ENCODE measurements at regions not wholly inside any gene's neighbourhood (a gene's known extent, or its start where the extent isn't known, plus 50 kb on each side); places are given as distances from the start of the nearest gene placed in this dataset.

GRCh38 chr2:100645695-100646429, 83.1 kb downstream of the PDCL3 start:
- no peak for TF ChIP-seq MAX (IDR thresholded peaks at IDR 0.05; ENCODE audit: low read depth, low read length)
- no peak for TF ChIP-seq ZBTB33 (IDR thresholded peaks at IDR 0.05)
- TF ChIP-seq ZSCAN29 (IDR thresholded peaks at IDR 0.05), result no peak
- no peak for TF ChIP-seq POLR2A (IDR thresholded peaks at IDR 0.05; ENCODE audit: low read depth, low read length)
- TF ChIP-seq EZH2 (IDR thresholded peaks at IDR 0.05; ENCODE audit: borderline replicate concordance, control insufficient read depth, low read depth, low read length), result no peak
- TF ChIP-seq REST (IDR thresholded peaks at IDR 0.05; ENCODE audit: low read depth, low read length), result no peak
- no peak for TF ChIP-seq KAT2A (conservative IDR thresholded peaks at IDR 0.05; ENCODE audit: control insufficient read depth, low read depth, low read length)
- no peak for TF ChIP-seq CTCF (IDR thresholded peaks at IDR 0.05 in 2 of 3, conservative IDR thresholded peaks at IDR 0.05 in 1 of 3; ENCODE audit: control insufficient read depth in 2 of 3, extremely low read depth in 1 of 3, insufficient read depth in 1 of 3, low read depth in 3 of 3, low read length in 3 of 3)
- TF ChIP-seq ZNF24 (IDR thresholded peaks at IDR 0.05), result no peak
- no peak for TF ChIP-seq TCF7 (IDR thresholded peaks at IDR 0.05; ENCODE audit: borderline replicate concordance)
- TF ChIP-seq RBBP5 (conservative IDR thresholded peaks at IDR 0.05), result no peak

Data from GM12878 (cell line).